Uterus (tissue), 2 donors: ENCODE measurements at regions not wholly inside any gene's neighbourhood (a gene's known extent, or its start where the extent isn't known, plus 50 kb on each side); places are given as distances from the start of the nearest gene placed in this dataset.

Source experiments
- CTCF ChIP-seq, 4 experiments: fragments of 200-600 bp in 2 of 4; fragments of 450-650 bp in 2 of 4; sonication (generic) in 2 of 4; IDR thresholded peaks; one replicate each; pipeline ENCODE4 v1.5.1; 2016 to 2019; ENCODE audit warnings: antibody characterized with exemption in 4 of 4, mild to moderate bottlenecking in 2 of 4, moderate library complexity in 1 of 4
- POLR2A ChIP-seq, 2 donors: fragments of 450-650 bp; IDR thresholded peaks; one replicate each; pipeline ENCODE4 v1.6.1; 2016; ENCODE audit warnings: antibody characterized with exemption in 2 of 2, mild to moderate bottlenecking in 1 of 2, moderate library complexity in 1 of 2

DNA sequence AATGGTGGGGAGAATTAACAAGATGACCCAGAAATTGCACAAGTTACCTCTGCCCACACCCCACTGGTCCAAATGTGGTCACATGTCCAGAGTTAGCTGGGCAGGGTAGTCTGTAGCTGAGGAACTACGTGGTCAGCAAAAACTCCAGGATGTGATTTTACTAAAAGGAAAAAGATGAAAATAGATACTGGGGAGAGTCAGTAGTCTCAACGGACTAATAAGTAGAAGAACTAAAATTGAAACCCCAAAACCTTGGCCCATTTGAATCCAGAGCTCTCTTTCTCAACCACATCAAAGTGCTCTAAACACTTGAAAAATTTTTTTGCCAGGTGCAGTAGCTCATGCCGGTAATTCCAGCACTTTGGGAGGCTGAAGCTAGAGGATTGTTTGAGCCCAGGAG is 146.3 kb downstream of the SKIDA1 start:
- TF ChIP-seq CTCF (IDR thresholded peaks at IDR 0.05) (no peak), POLR2A (IDR thresholded peaks at IDR 0.05) (no peak)
